ENCODE measurements at regions not wholly inside any gene's neighbourhood (a gene's known extent, or its start where the extent isn't known, plus 50 kb on each side); places are given as distances from the start of the nearest gene placed in this dataset.

DNA sequence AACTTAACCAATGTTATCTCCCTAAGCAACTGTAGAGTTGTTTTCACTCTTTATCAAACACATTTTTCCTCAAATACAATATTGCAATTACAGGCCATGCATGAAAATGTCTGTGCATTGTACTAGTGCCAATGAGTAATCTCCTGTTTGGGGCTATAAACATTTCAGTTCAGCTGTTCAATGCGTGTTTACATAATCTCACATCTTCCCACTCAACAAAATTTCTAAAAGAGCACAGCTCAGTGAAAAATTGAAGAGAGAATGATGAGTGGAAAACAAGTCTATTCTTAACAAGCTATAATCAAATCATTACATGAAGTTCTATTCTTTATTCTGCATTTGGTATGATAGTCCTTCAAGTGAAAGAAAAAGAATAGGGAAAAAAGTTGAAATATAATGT is 780.5 kb upstream of the CDH9 start:
- no peak overlapping the region for H3K27ac ChIP-seq
- TF ChIP-seq, protein P1, sequence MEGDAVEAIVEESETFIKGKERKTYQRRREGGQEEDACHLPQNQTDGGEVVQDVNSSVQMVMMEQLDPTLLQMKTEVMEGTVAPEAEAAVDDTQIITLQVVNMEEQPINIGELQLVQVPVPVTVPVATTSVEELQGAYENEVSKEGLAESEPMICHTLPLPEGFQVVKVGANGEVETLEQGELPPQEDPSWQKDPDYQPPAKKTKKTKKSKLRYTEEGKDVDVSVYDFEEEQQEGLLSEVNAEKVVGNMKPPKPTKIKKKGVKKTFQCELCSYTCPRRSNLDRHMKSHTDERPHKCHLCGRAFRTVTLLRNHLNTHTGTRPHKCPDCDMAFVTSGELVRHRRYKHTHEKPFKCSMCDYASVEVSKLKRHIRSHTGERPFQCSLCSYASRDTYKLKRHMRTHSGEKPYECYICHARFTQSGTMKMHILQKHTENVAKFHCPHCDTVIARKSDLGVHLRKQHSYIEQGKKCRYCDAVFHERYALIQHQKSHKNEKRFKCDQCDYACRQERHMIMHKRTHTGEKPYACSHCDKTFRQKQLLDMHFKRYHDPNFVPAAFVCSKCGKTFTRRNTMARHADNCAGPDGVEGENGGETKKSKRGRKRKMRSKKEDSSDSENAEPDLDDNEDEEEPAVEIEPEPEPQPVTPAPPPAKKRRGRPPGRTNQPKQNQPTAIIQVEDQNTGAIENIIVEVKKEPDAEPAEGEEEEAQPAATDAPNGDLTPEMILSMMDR (IDR thresholded peaks at IDR 0.05): no peak
- TF ChIP-seq ZFX (IDR thresholded peaks at IDR 0.05; ENCODE audit: borderline replicate concordance): no peak

DNA sequence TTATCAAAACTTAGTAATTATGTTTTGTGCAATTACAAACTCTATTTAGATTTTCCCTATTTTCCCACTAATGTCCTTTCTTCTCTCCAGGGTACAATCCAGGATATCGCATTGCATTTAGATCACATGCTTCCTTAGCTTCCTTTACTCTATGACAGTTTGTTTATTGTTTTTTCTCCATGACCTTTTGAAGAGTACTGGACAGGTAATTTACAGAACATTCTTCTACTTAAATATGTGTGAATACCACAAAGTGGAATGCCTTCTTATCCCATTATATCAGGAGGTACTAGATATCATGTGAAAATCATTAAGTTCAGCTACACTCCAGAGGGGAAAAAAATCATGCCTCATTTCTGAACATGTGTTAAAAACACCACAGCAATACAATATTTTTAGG is 776.6 kb upstream of the CDH9 start:
- H3K27ac ChIP-seq: no peak overlapping the region
- TF ChIP-seq ZFX (IDR thresholded peaks at IDR 0.05; ENCODE audit: borderline replicate concordance): no peak
- TF ChIP-seq, protein P1 (IDR thresholded peaks at IDR 0.05): no peak

DNA sequence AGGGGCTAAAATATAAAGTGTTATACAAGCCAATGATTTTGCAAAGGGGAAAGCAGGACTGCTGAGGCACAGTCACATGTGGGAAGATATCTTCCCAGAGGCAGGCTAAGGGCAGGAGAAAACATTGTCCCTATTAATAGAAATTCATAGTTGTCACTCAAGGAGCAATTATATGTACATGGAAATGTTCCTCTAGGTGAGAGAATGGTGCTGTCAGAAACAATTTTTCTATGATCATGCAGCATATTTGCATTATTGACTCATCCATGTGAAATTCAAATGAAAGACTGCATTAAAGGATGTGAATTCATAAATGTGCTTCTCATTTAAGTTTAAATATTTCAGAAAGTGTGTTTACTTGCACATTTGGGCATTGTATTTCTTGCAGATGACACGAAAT is 775.9 kb upstream of the CDH9 start:
- TF ChIP-seq, protein P1 (IDR thresholded peaks at IDR 0.05): no peak
- TF ChIP-seq ZFX (IDR thresholded peaks at IDR 0.05; ENCODE audit: borderline replicate concordance): no peak
- no peak overlapping the region for H3K27ac ChIP-seq

DNA sequence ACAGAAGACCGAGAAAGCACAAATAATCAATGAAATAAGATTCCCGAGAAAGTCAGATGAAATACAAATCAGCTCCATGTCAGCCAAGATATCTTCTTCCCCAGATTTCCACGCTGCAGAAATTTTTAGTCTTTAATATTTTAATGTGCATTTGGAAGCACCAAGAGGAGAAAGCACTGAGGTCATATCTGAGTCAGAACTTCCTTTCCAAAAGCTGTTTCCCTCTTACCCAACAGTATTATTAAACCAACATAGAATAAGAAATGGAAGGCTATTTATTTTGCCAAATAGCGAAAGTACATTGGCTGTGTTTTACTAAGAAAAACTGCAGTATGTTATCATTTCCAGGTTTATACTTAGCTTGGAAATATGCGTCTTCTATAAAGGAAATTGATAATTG is 772.1 kb upstream of the CDH9 start:
- TF ChIP-seq, protein P1 (IDR thresholded peaks at IDR 0.05): no peak
- no peak for TF ChIP-seq ZFX (IDR thresholded peaks at IDR 0.05; ENCODE audit: borderline replicate concordance)
- no peak overlapping the region for H3K27ac ChIP-seq

DNA sequence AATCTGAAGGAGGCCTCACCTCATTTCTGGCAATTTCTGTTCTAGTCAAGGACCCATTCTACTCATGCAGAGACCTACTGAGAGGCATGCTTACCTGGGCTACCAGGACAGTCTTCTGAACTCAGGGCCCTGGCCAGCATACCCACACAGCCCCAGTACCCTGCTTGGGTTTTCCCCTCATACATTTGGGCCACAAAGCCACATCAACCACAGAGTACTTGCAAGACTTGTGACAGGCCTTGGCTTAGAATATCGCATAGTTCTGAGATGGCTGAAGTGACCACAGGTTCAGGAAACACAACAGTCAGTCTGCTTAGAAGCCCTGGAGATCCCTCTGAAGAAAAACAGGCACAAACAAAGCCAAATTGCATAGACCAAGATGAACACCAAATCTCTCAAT is 758.8 kb upstream of the CDH9 start:
- TF ChIP-seq ZFX (IDR thresholded peaks at IDR 0.05; ENCODE audit: borderline replicate concordance): no peak
- TF ChIP-seq, protein P1 (IDR thresholded peaks at IDR 0.05): no peak
- no peak overlapping the region for H3K27ac ChIP-seq

DNA sequence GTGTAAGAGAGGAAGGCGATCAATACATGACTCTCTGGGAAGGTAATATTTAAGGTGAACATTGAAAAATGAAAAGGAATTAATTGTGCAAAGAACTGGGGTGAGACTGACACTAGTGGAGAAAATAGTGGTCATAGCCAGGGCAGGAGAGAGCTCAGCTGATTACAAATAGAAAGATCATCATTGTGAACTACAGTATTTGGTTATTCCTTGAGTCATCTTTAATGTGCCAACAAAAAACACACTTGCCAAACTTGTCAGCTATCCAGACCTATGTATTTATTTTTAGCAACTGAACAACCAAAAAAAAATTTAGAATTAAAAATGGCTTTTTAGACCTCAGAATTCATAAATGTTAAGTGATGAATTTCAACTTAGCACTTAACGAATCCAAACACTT is 749.8 kb upstream of the CDH9 start:
- TF ChIP-seq, protein P1 (IDR thresholded peaks at IDR 0.05): no peak
- TF ChIP-seq ZFX (IDR thresholded peaks at IDR 0.05; ENCODE audit: borderline replicate concordance): no peak

DNA sequence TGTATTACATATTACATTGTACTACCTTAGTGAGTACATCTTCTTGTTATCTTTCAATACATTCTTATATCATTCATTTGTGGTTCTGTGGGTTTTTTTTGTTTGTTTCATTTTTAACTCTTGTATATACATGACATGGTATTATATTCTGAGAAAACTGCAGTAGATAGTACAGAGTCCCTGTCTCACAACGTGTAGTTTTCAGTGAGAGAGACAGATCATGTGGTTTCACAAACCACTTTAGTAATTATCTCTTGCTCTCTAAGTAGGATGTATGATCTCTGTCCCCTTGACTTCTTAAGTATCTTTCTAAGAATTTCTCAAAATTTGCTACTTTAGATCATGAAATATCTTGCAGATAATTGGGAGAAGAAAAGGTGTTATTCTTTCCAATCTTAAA is 745.9 kb upstream of the CDH9 start:
- no peak overlapping the region for H3K27ac ChIP-seq
- TF ChIP-seq ZFX (IDR thresholded peaks at IDR 0.05; ENCODE audit: borderline replicate concordance): no peak
- TF ChIP-seq, protein P1 (IDR thresholded peaks at IDR 0.05): no peak

More for the DNA sequence above, 749.8 kb upstream of the CDH9 start:
- no peak overlapping the region for H3K27ac ChIP-seq
